ENCODE measurements at regions not wholly inside any gene's neighbourhood (a gene's known extent, or its start where the extent isn't known, plus 50 kb on each side); places are given as distances from the start of the nearest gene placed in this dataset.

DNA sequence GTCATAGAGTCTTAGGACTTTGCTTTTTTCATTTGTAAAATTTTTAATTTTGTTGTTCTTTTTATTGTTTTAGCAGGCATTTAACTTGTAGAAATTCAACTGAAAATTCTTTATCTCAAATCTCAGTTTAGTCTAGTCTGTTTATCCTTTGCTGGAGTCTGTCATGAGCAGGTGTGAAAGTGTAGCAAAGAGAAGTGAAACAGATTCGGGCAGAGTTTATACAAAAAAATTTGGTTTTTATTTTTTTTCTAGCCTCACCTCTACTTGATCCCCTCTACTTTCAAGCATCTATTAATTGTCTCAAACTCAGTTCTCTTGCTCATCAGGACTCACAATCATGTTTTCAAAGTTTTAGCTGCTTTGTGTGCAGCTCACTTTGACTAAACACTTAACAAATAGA, 655.2 kb downstream of the HDGFL1 start:
- ATAC-seq = no peak
- TF ChIP-seq, protein P1, sequence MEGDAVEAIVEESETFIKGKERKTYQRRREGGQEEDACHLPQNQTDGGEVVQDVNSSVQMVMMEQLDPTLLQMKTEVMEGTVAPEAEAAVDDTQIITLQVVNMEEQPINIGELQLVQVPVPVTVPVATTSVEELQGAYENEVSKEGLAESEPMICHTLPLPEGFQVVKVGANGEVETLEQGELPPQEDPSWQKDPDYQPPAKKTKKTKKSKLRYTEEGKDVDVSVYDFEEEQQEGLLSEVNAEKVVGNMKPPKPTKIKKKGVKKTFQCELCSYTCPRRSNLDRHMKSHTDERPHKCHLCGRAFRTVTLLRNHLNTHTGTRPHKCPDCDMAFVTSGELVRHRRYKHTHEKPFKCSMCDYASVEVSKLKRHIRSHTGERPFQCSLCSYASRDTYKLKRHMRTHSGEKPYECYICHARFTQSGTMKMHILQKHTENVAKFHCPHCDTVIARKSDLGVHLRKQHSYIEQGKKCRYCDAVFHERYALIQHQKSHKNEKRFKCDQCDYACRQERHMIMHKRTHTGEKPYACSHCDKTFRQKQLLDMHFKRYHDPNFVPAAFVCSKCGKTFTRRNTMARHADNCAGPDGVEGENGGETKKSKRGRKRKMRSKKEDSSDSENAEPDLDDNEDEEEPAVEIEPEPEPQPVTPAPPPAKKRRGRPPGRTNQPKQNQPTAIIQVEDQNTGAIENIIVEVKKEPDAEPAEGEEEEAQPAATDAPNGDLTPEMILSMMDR (IDR thresholded peaks at IDR 0.05) = no peak
- 69 to 79% (median 75%) methylated on average over 1 of the region's 1 CpG for WGBS, 3 donors

DNA sequence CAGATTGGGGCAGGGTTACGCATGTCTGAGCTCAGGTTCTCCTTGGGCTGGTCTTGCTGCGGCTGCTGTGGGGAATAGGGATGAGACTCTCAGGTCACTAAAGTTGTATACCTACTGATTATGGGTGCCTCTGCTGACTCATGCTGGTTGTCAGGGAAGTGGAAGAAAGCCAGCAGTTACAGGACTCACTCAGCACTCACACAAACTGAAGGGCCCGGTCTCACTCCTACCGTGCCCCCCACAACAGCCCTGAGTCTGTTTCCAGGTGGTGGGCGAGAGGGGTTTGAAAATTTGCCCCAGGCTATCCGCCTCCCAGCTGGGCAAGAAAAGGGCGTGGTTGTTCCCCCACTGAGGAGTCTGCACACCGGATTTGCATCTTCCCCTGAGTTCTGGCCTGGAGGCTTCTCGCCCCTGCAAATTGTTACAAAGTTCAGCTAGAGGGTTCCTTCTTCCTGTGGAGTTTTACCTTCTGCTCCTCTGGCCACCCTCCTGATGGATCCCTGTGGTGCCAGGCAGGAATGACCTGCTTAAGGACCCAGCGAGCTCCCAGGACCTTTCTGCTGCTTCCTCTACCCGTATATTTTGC, 659.2 kb downstream of the HDGFL1 start:
- intact Hi-C loops (cut with DNase I) = no loop called here
- no peaks in the 10 kb centered on the region for H3K4me1 ChIP-seq
- H3K4me3 ChIP-seq = no peak overlapping the region
- peaks cover 2% of the 10 kb centered on the region for H3K9me3 ChIP-seq
- no peak for DNase-seq
- H3K27ac ChIP-seq = no peak overlapping the region
- TF ChIP-seq, protein P1 (IDR thresholded peaks at IDR 0.05) = no peak
- no peaks in the 10 kb centered on the region for H3K36me3 ChIP-seq (ENCODE audit: insufficient read depth in 1 of 2, low read depth in 1 of 2)
- no peaks in the 10 kb centered on the region for H3K27me3 ChIP-seq (ENCODE audit: insufficient read depth in 3 of 3, low read length in 2 of 3)
- ATAC-seq = no peak
- WGBS, 3 donors = 89 to 94% (median 91%) methylated on average over 11 of the region's 11 CpGs

More for the DNA sequence above, 655.2 kb downstream of the HDGFL1 start:
- no peak for DNase-seq
- peaks cover 12% of the 10 kb centered on the region for H3K9me3 ChIP-seq
- H3K4me3 ChIP-seq = no peak overlapping the region
- H3K36me3 ChIP-seq (ENCODE audit: insufficient read depth in 1 of 2, low read depth in 1 of 2) = no peaks in the 10 kb centered on the region
- H3K4me1 ChIP-seq = no peaks in the 10 kb centered on the region
- no peaks in the 10 kb centered on the region for H3K27me3 ChIP-seq (ENCODE audit: insufficient read depth in 3 of 3, low read length in 2 of 3)
- intact Hi-C loops (cut with DNase I) = no loop called here
- H3K27ac ChIP-seq = no peak overlapping the region

DNA sequence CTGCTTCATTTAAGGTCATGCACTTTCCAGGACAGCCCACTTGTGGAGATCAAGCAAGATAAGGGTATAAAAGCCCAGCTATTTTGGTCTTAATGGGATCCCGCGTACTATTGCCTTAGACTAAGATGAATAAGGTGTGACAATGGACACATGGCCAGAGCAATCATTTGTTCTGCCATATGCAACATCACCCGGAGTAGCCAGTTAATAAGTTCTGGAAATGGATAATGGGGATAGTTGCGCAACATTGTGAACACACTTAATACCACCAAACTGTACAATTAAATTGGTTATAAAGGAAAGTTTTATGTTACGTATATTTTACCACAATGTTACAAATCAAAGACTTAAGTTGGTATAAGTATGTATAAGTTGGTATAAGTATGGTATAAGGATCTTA, 674.5 kb downstream of the HDGFL1 start:
- H3K9me3 ChIP-seq = no peaks in the 10 kb centered on the region
- no peaks in the 10 kb centered on the region for H3K4me1 ChIP-seq
- DNase-seq (no peak), ATAC-seq (no peak)
- TF ChIP-seq, protein P1 (IDR thresholded peaks at IDR 0.05) = no peak
- no peak overlapping the region for H3K4me3 ChIP-seq
- no peaks in the 10 kb centered on the region for H3K27me3 ChIP-seq (ENCODE audit: insufficient read depth in 3 of 3, low read length in 2 of 3)
- 74 to 83% (median 83%) methylated on average over 5 of the region's 5 CpGs for WGBS, 3 donors
- intact Hi-C loops (cut with DNase I) = no loop called here
- no peak overlapping the region for H3K27ac ChIP-seq
- H3K36me3 ChIP-seq (ENCODE audit: insufficient read depth in 1 of 2, low read depth in 1 of 2) = no peaks in the 10 kb centered on the region

DNA sequence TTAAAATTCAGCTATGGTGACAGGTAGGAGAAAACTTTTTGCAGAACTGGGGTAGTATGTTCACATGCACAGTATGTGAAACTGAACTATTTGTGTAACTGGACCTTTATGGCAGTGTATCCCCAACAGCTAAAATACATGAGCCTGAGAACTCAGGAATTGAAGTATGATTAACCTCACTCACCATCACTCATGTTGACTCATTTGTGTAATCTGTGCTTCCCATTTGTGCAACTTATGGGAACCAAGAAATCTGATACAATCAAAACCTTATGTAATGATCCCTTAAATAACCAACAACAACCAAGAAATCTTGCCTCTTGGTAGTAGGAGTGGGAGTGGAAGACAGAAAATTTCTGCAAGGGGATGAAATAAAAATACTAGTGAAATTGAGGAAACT, 674.9 kb downstream of the HDGFL1 start:
- intact Hi-C loops (cut with DNase I) = no loop called here
- DNase-seq = no peak
- H3K27ac ChIP-seq = no peak overlapping the region
- no peaks in the 10 kb centered on the region for H3K36me3 ChIP-seq (ENCODE audit: insufficient read depth in 1 of 2, low read depth in 1 of 2)
- no peaks in the 10 kb centered on the region for H3K9me3 ChIP-seq
- ATAC-seq = no peak
- no peaks in the 10 kb centered on the region for H3K27me3 ChIP-seq (ENCODE audit: insufficient read depth in 3 of 3, low read length in 2 of 3)
- no peaks in the 10 kb centered on the region for H3K4me1 ChIP-seq
- no peak overlapping the region for H3K4me3 ChIP-seq
- TF ChIP-seq, protein P1 (IDR thresholded peaks at IDR 0.05) = no peak

DNA sequence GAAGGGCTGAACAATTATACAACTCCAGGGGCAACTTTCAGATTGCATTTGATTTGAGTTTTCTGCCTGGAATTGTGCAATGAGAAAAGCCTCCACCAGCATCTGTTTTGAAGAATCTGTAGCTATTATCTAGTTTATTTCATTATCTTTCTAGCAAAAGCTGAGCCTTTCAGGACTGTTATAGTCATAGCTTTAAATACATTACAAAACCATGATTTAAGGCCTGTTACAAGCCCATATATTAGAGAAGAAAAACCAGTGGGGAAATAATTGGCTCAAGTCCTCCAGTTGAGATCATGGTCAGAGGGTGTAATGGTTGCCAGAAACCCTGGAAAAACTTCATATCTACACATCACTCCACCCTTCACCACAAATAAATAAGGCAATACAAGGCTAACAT, 676.2 kb downstream of the HDGFL1 start:
- ATAC-seq = no peak
- TF ChIP-seq, protein P1 (IDR thresholded peaks at IDR 0.05) = no peak
- no peaks in the 10 kb centered on the region for H3K4me1 ChIP-seq
- H3K9me3 ChIP-seq = no peaks in the 10 kb centered on the region
- H3K27me3 ChIP-seq (ENCODE audit: insufficient read depth in 3 of 3, low read length in 2 of 3) = no peaks in the 10 kb centered on the region
- intact Hi-C loops (cut with DNase I) = no loop called here
- DNase-seq = no peak
- no peak overlapping the region for H3K4me3 ChIP-seq
- no peaks in the 10 kb centered on the region for H3K36me3 ChIP-seq (ENCODE audit: insufficient read depth in 1 of 2, low read depth in 1 of 2)
- no peak overlapping the region for H3K27ac ChIP-seq
